ENCODE measurements at regions not wholly inside any gene's neighbourhood (a gene's known extent, or its start where the extent isn't known, plus 50 kb on each side); places are given as distances from the start of the nearest gene placed in this dataset.

DNA sequence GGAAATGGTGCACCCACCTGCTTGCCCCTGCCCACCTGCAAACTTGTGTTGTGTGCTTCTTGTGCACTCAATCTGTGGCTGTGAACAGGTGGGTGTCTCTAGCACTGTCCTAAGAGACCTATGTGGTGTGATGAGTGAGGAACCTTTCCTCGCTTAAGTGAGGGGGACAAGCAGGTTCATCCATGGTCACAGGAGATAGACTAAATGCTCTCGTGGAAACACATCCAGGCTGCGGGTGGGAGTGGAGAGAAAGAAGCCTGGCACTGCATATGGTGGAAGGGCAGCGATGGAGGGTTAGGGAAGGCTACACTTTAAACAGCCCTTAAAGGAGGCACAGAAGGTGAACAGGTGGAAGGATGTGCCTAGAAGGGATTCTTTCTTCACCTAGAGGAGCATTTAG, 330.9 kb downstream of the CXCL12 start:
- no peaks in the 10 kb centered on the region for H3K27me3 ChIP-seq (replicated peaks; ENCODE audit: control insufficient read depth, insufficient read depth, low read length, poor library complexity, severe bottlenecking)
- H3K27ac ChIP-seq (ENCODE audit: insufficient read depth, low read length, poor library complexity, severe bottlenecking): no peak overlapping the region
- DNase-seq: no peak
- no peak overlapping the region for H3K4me3 ChIP-seq (ENCODE audit: insufficient read depth, low read depth, low read length, poor library complexity, severe bottlenecking)
- H3K4me1 ChIP-seq (ENCODE audit: control insufficient read depth, insufficient read depth, low read length, poor library complexity, severe bottlenecking): no peaks in the 10 kb centered on the region
- no peaks in the 10 kb centered on the region for H3K9me3 ChIP-seq (ENCODE audit: control insufficient read depth, low read length)
- H3K36me3 ChIP-seq (ENCODE audit: control insufficient read depth, insufficient read depth, low read length): no peaks in the 10 kb centered on the region

- H3K36me3 ChIP-seq (ENCODE audit: control insufficient read depth, insufficient read depth, low read length): no peaks in the 10 kb centered on the region
- no peaks in the 10 kb centered on the region for H3K4me1 ChIP-seq (ENCODE audit: control insufficient read depth, insufficient read depth, low read length, poor library complexity, severe bottlenecking)
- no peaks in the 10 kb centered on the region for H3K9me3 ChIP-seq (ENCODE audit: control insufficient read depth, low read length)
- no peaks in the 10 kb centered on the region for H3K27me3 ChIP-seq (replicated peaks; ENCODE audit: control insufficient read depth, insufficient read depth, low read length, poor library complexity, severe bottlenecking)
- no peak overlapping the region for H3K27ac ChIP-seq (ENCODE audit: insufficient read depth, low read length, poor library complexity, severe bottlenecking)
- no peak overlapping the region for H3K4me3 ChIP-seq (ENCODE audit: insufficient read depth, low read depth, low read length, poor library complexity, severe bottlenecking)
- DNase-seq: no peak
These were observed 331.5 kb downstream of the CXCL12 start for GRCh38 chr10:44053391-44053790.

DNA sequence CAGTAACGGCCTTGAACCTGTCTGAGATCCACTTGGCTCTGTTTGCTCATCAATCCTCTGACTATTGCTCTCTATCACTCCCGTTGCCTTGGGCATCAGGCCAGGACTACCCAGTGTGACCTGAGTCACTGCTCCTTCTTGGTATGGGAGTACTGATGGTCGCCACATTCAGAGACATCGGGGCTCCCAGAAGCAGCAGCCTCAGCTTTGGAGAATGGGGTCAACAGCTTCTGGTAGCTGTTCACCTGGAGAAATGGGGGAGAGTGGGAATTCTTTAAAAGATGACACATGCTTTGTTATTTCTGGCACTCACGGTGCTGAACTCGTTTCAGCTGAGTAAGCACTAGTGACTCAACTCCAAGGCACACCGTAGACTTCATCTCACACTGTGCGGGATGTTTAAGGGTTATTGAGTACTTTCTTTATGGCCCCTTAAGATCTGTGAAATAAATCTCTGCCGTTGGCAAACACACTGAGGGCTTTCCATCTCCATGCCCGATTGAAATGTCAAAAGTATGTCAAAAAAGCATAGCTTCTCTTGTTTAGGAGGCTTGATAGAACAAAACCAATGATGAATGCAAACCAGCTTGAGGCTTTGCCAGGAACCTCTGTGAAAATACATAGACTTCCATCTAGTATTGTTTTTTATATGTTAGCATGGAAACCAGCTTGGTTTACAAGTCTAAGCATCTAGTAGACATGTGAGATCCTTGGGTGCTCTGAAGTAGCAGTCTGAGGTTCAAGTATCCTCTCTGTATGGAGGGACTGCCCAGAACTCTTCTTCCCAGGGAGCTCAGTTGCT, 333.1 kb downstream of the CXCL12 start:
- Histone ChIP-seq H3K4me1 (ENCODE audit: control insufficient read depth, insufficient read depth, low read length, poor library complexity, severe bottlenecking) (no peaks in the 10 kb centered on the region), H3K36me3 (ENCODE audit: control insufficient read depth, insufficient read depth, low read length) (no peaks in the 10 kb centered on the region), H3K27me3 (replicated peaks; ENCODE audit: control insufficient read depth, insufficient read depth, low read length, poor library complexity, severe bottlenecking) (no peaks in the 10 kb centered on the region), H3K9me3 (ENCODE audit: control insufficient read depth, low read length) (no peaks in the 10 kb centered on the region), H3K27ac (ENCODE audit: insufficient read depth, low read length, poor library complexity, severe bottlenecking) (no peak overlapping the region), H3K4me3 (ENCODE audit: insufficient read depth, low read depth, low read length, poor library complexity, severe bottlenecking) (no peak overlapping the region)
- DNase-seq: no peak

DNA sequence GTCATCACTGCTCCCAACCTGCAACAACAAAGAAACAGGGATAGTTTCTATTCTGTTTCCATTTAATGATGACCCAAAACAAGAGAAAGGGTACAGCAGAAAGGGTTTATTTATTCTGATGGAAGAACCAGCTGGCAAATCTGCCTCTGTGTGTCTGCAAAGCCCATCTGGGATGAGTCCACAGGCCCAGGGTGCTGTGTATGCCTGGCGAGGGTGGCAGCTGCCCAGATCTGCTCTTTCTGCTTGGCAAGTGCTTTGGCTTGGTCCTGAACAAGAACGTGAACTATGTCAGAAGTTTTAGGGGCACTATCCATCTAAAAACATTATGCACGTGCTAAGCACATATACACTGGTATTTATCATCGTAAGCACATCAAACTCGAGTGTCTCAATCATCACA, 333.8 kb downstream of the CXCL12 start:
- no peak overlapping the region for H3K4me3 ChIP-seq (ENCODE audit: insufficient read depth, low read depth, low read length, poor library complexity, severe bottlenecking)
- no peak overlapping the region for H3K27ac ChIP-seq (ENCODE audit: insufficient read depth, low read length, poor library complexity, severe bottlenecking)
- no peaks in the 10 kb centered on the region for H3K27me3 ChIP-seq (replicated peaks; ENCODE audit: control insufficient read depth, insufficient read depth, low read length, poor library complexity, severe bottlenecking)
- no peaks in the 10 kb centered on the region for H3K9me3 ChIP-seq (ENCODE audit: control insufficient read depth, low read length)
- no peaks in the 10 kb centered on the region for H3K36me3 ChIP-seq (ENCODE audit: control insufficient read depth, insufficient read depth, low read length)
- H3K4me1 ChIP-seq (ENCODE audit: control insufficient read depth, insufficient read depth, low read length, poor library complexity, severe bottlenecking): no peaks in the 10 kb centered on the region
- DNase-seq: no peak

DNA sequence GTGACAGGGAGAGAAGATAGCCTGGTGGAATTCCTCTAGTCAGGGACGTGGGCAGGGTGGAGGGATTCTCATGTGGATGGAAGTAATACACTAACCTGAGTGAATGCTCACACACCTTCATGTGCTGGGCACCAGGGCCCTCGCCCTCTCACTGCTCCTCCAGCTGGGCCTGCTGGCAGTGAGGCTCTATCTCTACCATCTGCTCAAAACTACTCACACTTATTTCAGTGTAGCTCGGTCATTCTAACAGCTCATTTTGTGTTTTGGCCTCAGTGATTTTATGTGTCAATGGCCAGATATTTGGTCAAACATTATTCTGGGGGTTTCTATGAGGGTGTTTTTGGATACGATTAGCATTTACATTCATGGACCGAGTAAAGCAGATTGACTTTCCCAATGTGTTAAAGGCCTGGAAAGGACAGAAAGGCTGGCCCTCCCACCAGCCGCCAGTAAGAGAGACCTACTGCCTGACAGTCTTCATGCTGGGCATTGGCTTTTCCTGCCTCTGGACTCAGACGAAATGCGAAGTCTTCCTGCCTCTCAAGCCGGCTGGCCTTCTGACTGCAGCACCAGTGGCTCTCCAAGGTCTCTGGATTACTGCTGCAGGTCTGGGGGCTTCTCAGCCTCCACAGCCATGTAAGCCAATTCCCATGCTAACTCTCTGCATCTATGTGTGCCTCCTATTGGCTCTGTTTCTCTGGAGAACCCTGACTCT, 335.4 kb downstream of the CXCL12 start:
- no peaks in the 10 kb centered on the region for H3K27me3 ChIP-seq (replicated peaks; ENCODE audit: control insufficient read depth, insufficient read depth, low read length, poor library complexity, severe bottlenecking)
- no peak overlapping the region for H3K27ac ChIP-seq (ENCODE audit: insufficient read depth, low read length, poor library complexity, severe bottlenecking)
- no peak overlapping the region for H3K4me3 ChIP-seq (ENCODE audit: insufficient read depth, low read depth, low read length, poor library complexity, severe bottlenecking)
- H3K9me3 ChIP-seq (ENCODE audit: control insufficient read depth, low read length): no peaks in the 10 kb centered on the region
- no peak for DNase-seq
- no peaks in the 10 kb centered on the region for H3K36me3 ChIP-seq (ENCODE audit: control insufficient read depth, insufficient read depth, low read length)
- H3K4me1 ChIP-seq (ENCODE audit: control insufficient read depth, insufficient read depth, low read length, poor library complexity, severe bottlenecking): no peaks in the 10 kb centered on the region

- no peak for DNase-seq
- H3K4me1 ChIP-seq (ENCODE audit: control insufficient read depth, insufficient read depth, low read length, poor library complexity, severe bottlenecking): no peaks in the 10 kb centered on the region
- H3K36me3 ChIP-seq (ENCODE audit: control insufficient read depth, insufficient read depth, low read length): no peaks in the 10 kb centered on the region
These were observed 337.5 kb downstream of the CXCL12 start for GRCh38 chr10:44047361-44047760.

GRCh38 chr10:44046605-44047004, 338.3 kb downstream of the CXCL12 start:
- Histone ChIP-seq H3K27ac (ENCODE audit: insufficient read depth, low read length, poor library complexity, severe bottlenecking) (no peak overlapping the region), H3K4me3 (ENCODE audit: insufficient read depth, low read depth, low read length, poor library complexity, severe bottlenecking) (no peak overlapping the region), H3K27me3 (replicated peaks; ENCODE audit: control insufficient read depth, insufficient read depth, low read length, poor library complexity, severe bottlenecking) (no peaks in the 10 kb centered on the region), H3K36me3 (ENCODE audit: control insufficient read depth, insufficient read depth, low read length) (no peaks in the 10 kb centered on the region), H3K4me1 (ENCODE audit: control insufficient read depth, insufficient read depth, low read length, poor library complexity, severe bottlenecking) (no peaks in the 10 kb centered on the region), H3K9me3 (ENCODE audit: control insufficient read depth, low read length) (no peaks in the 10 kb centered on the region)
- no peak for DNase-seq

More at GRCh38 chr10:44047361-44047760, 337.5 kb downstream of the CXCL12 start:
- H3K27ac ChIP-seq (ENCODE audit: insufficient read depth, low read length, poor library complexity, severe bottlenecking): no peak overlapping the region
- H3K9me3 ChIP-seq (ENCODE audit: control insufficient read depth, low read length): no peaks in the 10 kb centered on the region
- no peak overlapping the region for H3K4me3 ChIP-seq (ENCODE audit: insufficient read depth, low read depth, low read length, poor library complexity, severe bottlenecking)
- no peaks in the 10 kb centered on the region for H3K27me3 ChIP-seq (replicated peaks; ENCODE audit: control insufficient read depth, insufficient read depth, low read length, poor library complexity, severe bottlenecking)

DNA sequence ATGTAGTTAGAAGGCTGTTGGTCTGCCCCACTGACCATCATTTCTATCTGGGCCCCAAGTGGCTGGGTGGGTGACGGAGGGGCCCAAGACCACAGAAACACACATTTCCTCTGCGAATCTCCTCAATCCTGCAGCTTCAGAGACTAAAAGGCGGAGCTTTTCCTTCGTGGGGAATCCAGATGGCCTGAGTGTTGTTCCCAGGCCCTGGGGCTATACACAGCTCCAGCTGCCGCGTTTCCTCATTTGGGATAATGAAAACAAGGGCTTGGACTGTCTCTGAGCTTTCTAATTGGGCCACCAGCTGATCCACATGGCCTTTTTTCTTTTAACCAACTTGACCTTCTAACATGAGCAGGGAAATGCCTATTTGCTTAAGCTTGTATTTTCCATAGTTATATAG, 339.9 kb downstream of the CXCL12 start:
- H3K27ac ChIP-seq (ENCODE audit: insufficient read depth, low read length, poor library complexity, severe bottlenecking): no peak overlapping the region

GRCh38 chr10:44044549-44044948, 340.3 kb downstream of the CXCL12 start:
- Histone ChIP-seq H3K4me3 (ENCODE audit: insufficient read depth, low read depth, low read length, poor library complexity, severe bottlenecking) (no peak overlapping the region), H3K9me3 (ENCODE audit: control insufficient read depth, low read length) (no peaks in the 10 kb centered on the region), H3K36me3 (ENCODE audit: control insufficient read depth, insufficient read depth, low read length) (no peaks in the 10 kb centered on the region), H3K27me3 (replicated peaks; ENCODE audit: control insufficient read depth, insufficient read depth, low read length, poor library complexity, severe bottlenecking) (no peaks in the 10 kb centered on the region), H3K27ac (ENCODE audit: insufficient read depth, low read length, poor library complexity, severe bottlenecking) (no peak overlapping the region), H3K4me1 (ENCODE audit: control insufficient read depth, insufficient read depth, low read length, poor library complexity, severe bottlenecking) (no peaks in the 10 kb centered on the region)
- no peak for DNase-seq

More for the DNA sequence above, 339.9 kb downstream of the CXCL12 start:
- no peak overlapping the region for H3K4me3 ChIP-seq (ENCODE audit: insufficient read depth, low read depth, low read length, poor library complexity, severe bottlenecking)
- H3K9me3 ChIP-seq (ENCODE audit: control insufficient read depth, low read length): no peaks in the 10 kb centered on the region
- H3K27me3 ChIP-seq (replicated peaks; ENCODE audit: control insufficient read depth, insufficient read depth, low read length, poor library complexity, severe bottlenecking): no peaks in the 10 kb centered on the region
- no peak for DNase-seq
- H3K36me3 ChIP-seq (ENCODE audit: control insufficient read depth, insufficient read depth, low read length): no peaks in the 10 kb centered on the region
- H3K4me1 ChIP-seq (ENCODE audit: control insufficient read depth, insufficient read depth, low read length, poor library complexity, severe bottlenecking): no peaks in the 10 kb centered on the region

DNA sequence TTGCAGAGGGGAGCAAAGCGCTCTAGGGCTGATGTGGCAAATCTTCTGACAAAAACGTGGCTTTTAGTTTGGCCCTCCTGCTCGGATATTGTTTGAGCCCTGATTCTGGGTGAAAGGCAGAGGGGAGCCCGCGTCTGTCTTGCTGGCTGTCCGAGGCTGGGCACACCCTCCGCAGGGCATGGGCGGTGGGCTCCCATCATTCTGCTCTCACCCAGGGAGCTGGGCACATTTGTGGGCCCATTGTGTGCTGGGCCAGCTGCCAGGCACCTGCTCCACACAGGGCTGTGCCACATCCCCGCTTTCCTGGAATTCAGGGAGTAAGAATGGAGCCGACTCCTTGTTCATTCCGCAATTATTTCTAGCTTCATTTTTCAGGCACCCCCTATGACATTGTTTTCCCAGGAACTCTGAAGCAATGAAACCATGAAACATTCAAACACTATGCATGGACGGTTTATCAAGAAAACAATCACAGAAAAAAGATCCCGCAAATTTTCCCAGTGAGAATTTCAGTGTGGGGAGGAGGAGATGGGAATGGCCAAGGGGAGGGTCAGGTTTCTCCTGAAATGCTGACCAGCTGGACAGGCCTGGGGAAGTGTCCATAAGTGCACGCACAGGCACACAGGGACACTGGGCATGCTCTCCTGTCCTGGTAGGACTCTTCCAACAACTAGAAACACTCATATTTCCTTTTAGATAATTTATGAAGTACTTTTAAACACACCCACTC, 341.1 kb downstream of the CXCL12 start:
- Histone ChIP-seq H3K36me3 (ENCODE audit: control insufficient read depth, insufficient read depth, low read length) (no peaks in the 10 kb centered on the region), H3K27me3 (replicated peaks; ENCODE audit: control insufficient read depth, insufficient read depth, low read length, poor library complexity, severe bottlenecking) (no peaks in the 10 kb centered on the region), H3K9me3 (ENCODE audit: control insufficient read depth, low read length) (no peaks in the 10 kb centered on the region), H3K27ac (ENCODE audit: insufficient read depth, low read length, poor library complexity, severe bottlenecking) (no peak overlapping the region), H3K4me1 (ENCODE audit: control insufficient read depth, insufficient read depth, low read length, poor library complexity, severe bottlenecking) (no peaks in the 10 kb centered on the region), H3K4me3 (ENCODE audit: insufficient read depth, low read depth, low read length, poor library complexity, severe bottlenecking) (no peak overlapping the region)
- DNase-seq: no peak
